KOPT-K1 (cell line): ENCODE measurements at regions not wholly inside any gene's neighbourhood (a gene's known extent, or its start where the extent isn't known, plus 50 kb on each side); places are given as distances from the start of the nearest gene placed in this dataset.

ENCODE experiments used
- H3K27ac ChIP-seq: fragments of 200-600 bp; sonication (generic); 2 replicates; pipeline ENCODE4 v1.5.1; 2016; ENCODE audit warnings: antibody characterized with exemption, mild to moderate bottlenecking, low read depth, low read length; ENCODE audit not compliant: poor library complexity, severe bottlenecking
- H3K36me3 ChIP-seq: fragments of 200-600 bp; sonication (generic); 2 replicates; pipeline ENCODE4 v1.5.1; 2017; ENCODE audit warnings: antibody characterized with exemption, mild to moderate bottlenecking, low read length, moderate library complexity; ENCODE audit not compliant: insufficient read depth
- H3K9me3 ChIP-seq: fragments of 200-600 bp; sonication (generic); 2 replicates; pipeline ENCODE4 v1.5.1; 2017; ENCODE audit warnings: antibody characterized with exemption, low read length, mild to moderate bottlenecking; ENCODE audit not compliant: insufficient read depth, poor library complexity, severe bottlenecking

- Histone ChIP-seq H3K36me3 (no peaks in the 10 kb centered on the region), H3K9me3 (peaks cover 4% of the 10 kb centered on the region), H3K27ac (no peak overlapping the region)
Measured at GRCh38 chr5:3222924-3223323, 372.7 kb upstream of the IRX1 start.

- H3K9me3 ChIP-seq = peaks cover 4% of the 10 kb centered on the region
- no peaks in the 10 kb centered on the region for H3K36me3 ChIP-seq
- H3K27ac ChIP-seq = no peak overlapping the region
Measured at GRCh38 chr5:3221432-3221831, 374.2 kb upstream of the IRX1 start.

- H3K27ac ChIP-seq = no peak overlapping the region
- no peaks in the 10 kb centered on the region for H3K36me3 ChIP-seq
- peaks cover 4% of the 10 kb centered on the region for H3K9me3 ChIP-seq
Measured at GRCh38 chr5:3220638-3221288, 374.9 kb upstream of the IRX1 start.

GRCh38 chr5:3220201-3220600 lies 375.4 kb upstream of the IRX1 start:
- Histone ChIP-seq H3K36me3 (no peaks in the 10 kb centered on the region), H3K9me3 (peaks cover 4% of the 10 kb centered on the region), H3K27ac (no peak overlapping the region)

- H3K27ac ChIP-seq = no peak overlapping the region
- no peaks in the 10 kb centered on the region for H3K36me3 ChIP-seq
- peaks cover 4% of the 10 kb centered on the region for H3K9me3 ChIP-seq
Measured at GRCh38 chr5:3218916-3219650, 376.5 kb upstream of the IRX1 start.

- Histone ChIP-seq H3K27ac (no peak overlapping the region), H3K9me3 (peaks cover 4% of the 10 kb centered on the region), H3K36me3 (no peaks in the 10 kb centered on the region)
Measured at GRCh38 chr5:3217771-3218495, 377.7 kb upstream of the IRX1 start.

- H3K9me3 ChIP-seq = peaks cover 6% of the 10 kb centered on the region
- no peak overlapping the region for H3K27ac ChIP-seq
- no peaks in the 10 kb centered on the region for H3K36me3 ChIP-seq
Measured at GRCh38 chr5:3217114-3217513, 378.5 kb upstream of the IRX1 start.

- H3K36me3 ChIP-seq = no peaks in the 10 kb centered on the region
- H3K27ac ChIP-seq = no peak overlapping the region
- H3K9me3 ChIP-seq = peaks cover 11% of the 10 kb centered on the region
Measured at GRCh38 chr5:3216386-3216785, 379.2 kb upstream of the IRX1 start.

GRCh38 chr5:3214838-3215374 lies 380.7 kb upstream of the IRX1 start:
- Histone ChIP-seq H3K9me3 (peaks cover 8% of the 10 kb centered on the region), H3K36me3 (no peaks in the 10 kb centered on the region)

GRCh38 chr5:3214396-3214795 lies 381.2 kb upstream of the IRX1 start:
- no peaks in the 10 kb centered on the region for H3K36me3 ChIP-seq
- peaks cover 8% of the 10 kb centered on the region for H3K9me3 ChIP-seq
- no peak overlapping the region for H3K27ac ChIP-seq

More at GRCh38 chr5:3214838-3215374, 380.7 kb upstream of the IRX1 start:
- H3K27ac ChIP-seq = no peak overlapping the region

- no peak overlapping the region for H3K27ac ChIP-seq
- peaks cover 8% of the 10 kb centered on the region for H3K9me3 ChIP-seq
- H3K36me3 ChIP-seq = no peaks in the 10 kb centered on the region
Measured at GRCh38 chr5:3212869-3213268, 382.8 kb upstream of the IRX1 start.

GRCh38 chr5:3210531-3210930 lies 385.1 kb upstream of the IRX1 start:
- no peak overlapping the region for H3K27ac ChIP-seq
- peaks cover 8% of the 10 kb centered on the region for H3K9me3 ChIP-seq

GRCh38 chr5:3209918-3210317 lies 385.7 kb upstream of the IRX1 start:
- Histone ChIP-seq H3K36me3 (no peaks in the 10 kb centered on the region), H3K27ac (no peak overlapping the region), H3K9me3 (peaks cover 8% of the 10 kb centered on the region)

More at GRCh38 chr5:3210531-3210930, 385.1 kb upstream of the IRX1 start:
- H3K36me3 ChIP-seq = no peaks in the 10 kb centered on the region

- H3K36me3 ChIP-seq = no peaks in the 10 kb centered on the region
- no peak overlapping the region for H3K27ac ChIP-seq
- H3K9me3 ChIP-seq = no peaks in the 10 kb centered on the region
Measured at GRCh38 chr5:3202570-3202969, 393.1 kb upstream of the IRX1 start.

GRCh38 chr5:3201941-3202340 lies 393.7 kb upstream of the IRX1 start:
- Histone ChIP-seq H3K36me3 (no peaks in the 10 kb centered on the region), H3K9me3 (no peaks in the 10 kb centered on the region), H3K27ac (no peak overlapping the region)
